Limb (tissue), 2 donors: ENCODE measurements at regions not wholly inside any gene's neighbourhood (a gene's known extent, or its start where the extent isn't known, plus 50 kb on each side); places are given as distances from the start of the nearest gene placed in this dataset.

Experiments used
- DNase-seq, 2 donors: peaks; one replicate each; pipeline ENCODE4 v3.0.0-alpha.2; 2016; ENCODE audit errors: extremely low spot score in 2 of 2

DNA sequence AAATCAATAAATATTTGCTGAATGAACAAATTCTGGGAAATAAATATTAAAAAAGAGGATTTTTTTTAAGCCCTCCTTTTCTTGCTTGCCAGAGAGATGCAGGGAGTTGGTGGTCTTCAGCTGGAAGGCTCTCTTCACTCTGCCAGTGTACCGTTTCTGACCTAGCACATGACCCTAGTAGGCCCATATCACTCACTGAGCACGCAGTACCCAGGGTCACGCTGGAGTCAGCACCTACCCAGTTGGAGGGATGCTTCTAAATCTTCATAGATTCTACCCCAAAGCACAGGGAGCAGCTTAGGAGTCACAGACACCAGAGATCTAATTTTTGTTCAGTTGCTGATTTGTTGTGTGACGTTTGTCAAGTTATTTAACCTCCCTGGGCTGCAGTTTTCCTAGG, 195.4 kb upstream of the TBX3 start:
- DNase-seq = no peak

DNA sequence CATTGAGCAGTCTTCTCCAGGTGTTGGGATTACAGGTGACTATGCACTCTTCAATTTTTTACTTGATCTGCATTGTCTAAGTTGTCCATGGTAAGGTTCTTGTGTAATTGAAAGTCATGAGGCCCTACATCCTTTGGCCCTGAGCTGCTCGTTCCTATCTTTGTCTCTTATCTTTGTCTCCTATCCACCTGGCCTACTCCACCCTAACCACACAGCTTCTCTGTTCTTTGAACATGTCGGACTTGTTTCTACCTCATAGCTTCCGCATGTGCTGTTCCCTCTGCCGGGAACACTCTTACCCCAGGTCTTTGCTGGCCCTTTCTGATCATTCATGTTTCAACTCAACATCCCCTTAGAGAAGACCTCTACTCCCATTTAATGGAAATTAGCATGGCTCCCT, 194.8 kb upstream of the TBX3 start:
- DNase-seq = no peak

GRCh38 chr12:114876968-114877680, 193.1 kb upstream of the TBX3 start:
- DNase-seq = no peak

GRCh38 chr12:114875313-114875712, 191.3 kb upstream of the TBX3 start:
- no peak for DNase-seq

DNA sequence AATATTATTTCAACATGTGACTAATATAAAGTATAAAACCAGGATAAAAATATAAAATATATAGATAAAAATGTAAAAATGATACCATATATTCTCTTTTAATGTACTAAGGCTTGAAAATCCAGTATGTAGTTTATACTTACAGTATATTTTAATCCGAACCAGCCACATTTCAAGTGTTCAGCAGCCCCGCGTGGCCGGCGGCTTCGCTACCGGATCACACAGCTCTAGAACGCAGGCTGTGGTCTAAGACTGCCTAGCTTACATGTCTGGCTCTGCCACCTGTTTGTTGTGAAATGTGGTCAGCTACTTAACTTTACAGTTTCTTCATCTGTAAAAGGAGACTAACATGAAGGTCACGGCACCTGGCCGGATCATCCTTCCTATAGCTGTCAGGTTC, 189.7 kb upstream of the TBX3 start:
- no peak for DNase-seq

- DNase-seq = peak in 1 of 2 donors; percentile 62
Observed at GRCh38 chr12:114868995-114869834, 185.2 kb upstream of the TBX3 start.

DNA sequence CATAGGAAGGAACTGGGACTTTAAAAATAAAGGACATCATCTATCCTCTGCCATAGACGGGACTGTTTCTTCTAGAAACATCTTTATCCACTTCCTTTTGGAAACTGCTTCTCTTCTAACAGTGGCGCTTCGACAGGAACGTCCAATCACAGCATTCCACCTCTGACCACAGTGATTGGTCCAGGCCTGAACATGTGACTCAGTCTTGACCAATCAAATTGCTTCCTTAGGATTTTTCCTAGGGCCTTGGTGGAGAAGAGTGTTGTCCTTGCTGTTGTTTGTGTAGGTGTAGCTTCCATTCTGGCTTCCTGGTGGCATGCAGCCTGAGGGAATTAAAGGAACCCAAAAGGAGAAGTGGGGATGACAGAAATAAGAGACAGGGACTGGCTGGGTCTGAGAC, 182.4 kb upstream of the TBX3 start:
- no peak for DNase-seq

DNA sequence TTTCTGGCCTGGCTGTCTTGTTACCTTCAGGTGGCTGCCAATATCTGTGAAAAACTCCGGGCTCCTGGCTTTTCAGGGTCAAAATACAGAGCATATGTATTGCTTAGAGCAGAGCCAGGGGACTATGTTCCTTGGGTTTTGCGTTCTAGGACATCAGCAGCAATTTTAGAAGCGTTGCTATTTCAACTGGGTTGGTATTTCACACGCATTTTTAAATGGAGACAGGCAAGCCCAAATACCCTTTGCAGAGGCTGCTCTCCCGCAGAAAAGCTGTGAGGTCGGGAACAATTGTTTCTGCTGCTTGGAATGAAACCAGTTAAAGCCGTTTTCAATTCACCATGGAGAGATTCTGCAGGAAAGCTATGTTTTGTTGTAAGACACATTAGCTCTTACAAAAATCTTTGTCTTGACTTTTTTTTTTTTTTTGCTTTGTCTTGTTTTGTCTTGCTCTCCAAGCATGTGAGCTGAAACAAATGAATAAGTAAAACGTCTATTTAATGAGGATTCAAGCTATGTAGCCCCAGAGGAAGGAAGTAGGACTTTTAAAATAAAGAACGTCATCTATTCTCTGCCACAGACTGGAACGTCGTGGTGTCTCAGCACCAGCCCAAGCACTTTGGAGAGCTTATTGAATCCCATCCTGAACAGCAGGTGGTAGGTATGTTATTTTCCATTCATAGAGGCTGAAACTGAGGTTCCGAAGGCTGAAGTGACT, 181.0 kb upstream of the TBX3 start:
- peak in 1 of 2 donors; percentile 65 for DNase-seq

GRCh38 chr12:114863911-114864310, 179.9 kb upstream of the TBX3 start:
- DNase-seq = no peak

- no peak for DNase-seq
Observed at GRCh38 chr12:114860969-114861368, 177.0 kb upstream of the TBX3 start.

- no peak for DNase-seq
Observed at GRCh38 chr12:114858388-114859146, 174.6 kb upstream of the TBX3 start.

- DNase-seq = no peak
Observed at GRCh38 chr12:114855678-114856077, 171.7 kb upstream of the TBX3 start.

- DNase-seq = peak in 1 of 2 donors; percentile 27
Observed at GRCh38 chr12:114852976-114853529, 169.1 kb upstream of the TBX3 start.

DNA sequence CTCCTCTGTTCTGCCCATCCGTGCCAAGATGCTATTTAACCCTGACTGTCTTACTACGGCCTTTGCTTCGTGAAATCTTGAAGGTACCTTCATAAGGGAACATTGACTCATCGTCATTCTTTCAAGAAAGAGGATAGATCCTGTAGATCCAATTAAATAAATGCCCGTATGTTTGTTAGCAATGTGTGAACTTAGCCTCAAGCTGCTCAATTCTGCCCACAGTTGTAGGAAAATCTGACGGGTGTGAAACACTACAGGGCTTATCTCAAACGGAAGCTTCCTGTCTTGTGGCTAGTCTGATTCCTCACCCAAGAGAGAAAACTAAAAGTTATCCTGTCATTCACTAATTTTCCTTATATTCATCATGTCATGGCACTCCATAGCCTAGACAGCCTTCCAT, 168.0 kb upstream of the TBX3 start:
- no peak for DNase-seq

DNA sequence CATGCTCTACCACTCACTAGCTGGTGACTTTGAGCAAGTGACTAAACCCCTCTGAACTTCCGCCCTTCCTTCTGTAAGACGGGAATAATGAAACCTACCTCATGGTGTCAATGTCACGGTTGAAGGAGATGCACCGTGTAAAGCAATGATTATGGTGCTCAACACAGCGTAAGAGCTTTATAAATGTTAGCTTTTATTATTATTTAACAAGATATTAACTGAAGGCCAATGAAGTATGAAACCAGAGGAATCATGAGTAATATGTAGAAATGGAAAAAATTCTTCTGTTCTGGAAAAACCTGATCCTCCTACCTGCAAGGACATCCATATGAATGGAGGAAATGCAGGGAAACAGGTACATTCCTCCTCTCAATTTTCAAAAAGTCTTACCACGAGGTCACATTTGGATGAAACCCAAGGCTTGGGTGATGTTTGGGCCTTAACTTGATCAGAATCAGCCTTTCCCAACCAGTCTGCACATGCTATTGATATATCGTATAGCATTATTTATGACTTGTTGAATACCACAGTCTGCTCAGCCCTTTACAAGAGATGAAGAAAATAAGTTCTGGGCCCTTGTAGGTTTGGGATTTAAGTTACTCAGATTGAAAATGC, 166.8 kb upstream of the TBX3 start:
- no peak for DNase-seq

- DNase-seq = peak in 1 of 2 donors; percentile 13
Observed at GRCh38 chr12:114848666-114849065, 164.7 kb upstream of the TBX3 start.

DNA sequence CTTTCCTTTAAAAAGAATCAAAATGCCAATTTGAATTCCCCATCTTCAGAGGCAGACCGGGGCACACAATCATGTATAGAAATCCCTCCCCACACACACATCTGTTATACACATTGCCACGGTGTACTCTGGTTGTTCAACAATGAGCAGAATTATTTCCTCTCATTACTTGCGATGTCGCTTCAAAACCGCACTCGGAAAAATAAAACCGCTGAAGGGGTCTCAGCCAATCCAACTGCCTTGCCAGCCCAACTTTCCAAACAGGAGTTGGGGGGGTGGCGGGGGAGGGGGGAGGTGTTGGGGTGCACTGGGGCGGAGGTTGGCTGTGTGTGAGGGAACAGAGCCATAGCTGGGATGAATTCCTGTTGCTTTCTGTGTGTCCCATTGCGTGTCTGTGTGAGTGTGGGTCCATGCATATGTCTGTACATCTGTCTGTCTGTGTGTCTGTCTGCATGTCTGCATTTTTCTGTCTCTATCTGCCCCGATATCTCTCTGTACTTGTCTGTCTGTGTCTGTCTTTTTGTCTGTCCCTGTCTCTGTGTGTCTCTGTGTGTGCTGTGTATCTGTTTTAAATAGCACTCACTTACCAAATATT, 163.6 kb upstream of the TBX3 start:
- peak; percentile 64 to 70 for DNase-seq

DNA sequence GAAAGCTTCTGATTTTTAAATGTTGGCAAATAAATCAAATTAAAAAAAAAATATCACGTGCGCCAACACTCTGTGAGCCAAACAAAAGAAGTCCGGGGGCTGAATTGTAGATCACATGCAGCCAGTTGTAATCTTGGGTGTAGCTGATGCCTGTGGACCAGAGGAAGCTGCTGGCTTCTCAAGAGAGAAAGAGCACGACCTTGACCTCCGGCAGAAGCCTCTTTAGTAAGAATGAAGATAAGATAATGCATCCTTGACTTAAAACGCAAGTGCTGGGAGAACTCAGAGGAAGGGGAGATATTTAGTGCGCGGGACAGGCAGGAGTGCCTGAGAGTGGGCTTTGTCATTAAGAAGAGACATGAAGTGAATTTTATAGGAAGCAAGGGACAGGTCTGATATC, 162.8 kb upstream of the TBX3 start:
- no peak for DNase-seq

- DNase-seq = no peak
Observed at GRCh38 chr12:114841557-114842251, 157.7 kb upstream of the TBX3 start.

DNA sequence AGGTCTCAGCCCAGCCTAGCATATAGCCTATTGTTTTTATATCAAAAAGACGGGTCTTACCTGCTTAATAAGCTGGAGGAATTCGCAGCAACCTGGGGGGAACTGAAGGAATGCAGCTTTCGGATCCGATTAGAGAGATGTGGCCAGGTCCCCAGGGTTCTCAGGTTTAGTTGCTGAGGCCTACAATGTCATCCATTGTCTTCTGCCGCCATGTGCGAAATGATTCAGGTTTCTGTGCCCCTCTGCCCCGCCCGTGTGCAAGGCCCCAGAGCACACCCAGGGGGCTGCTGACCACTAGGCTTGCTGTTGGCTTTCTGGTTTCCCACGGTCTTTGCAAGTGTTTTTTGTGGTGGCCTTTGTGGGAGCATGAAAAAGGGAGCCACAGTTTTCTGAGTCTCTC, 154.5 kb upstream of the TBX3 start:
- DNase-seq = no peak
